Body of pancreas (tissue), 4 donors: ENCODE measurements at regions not wholly inside any gene's neighbourhood (a gene's known extent, or its start where the extent isn't known, plus 50 kb on each side); places are given as distances from the start of the nearest gene placed in this dataset.

ENCODE experiments used
- ATAC-seq: fragments of 150-250 bp; one replicate; pipeline ENCODE4 v1.9.1; 2016
- DNase-seq, 4 donors: peaks; one replicate each; pipeline ENCODE4 v3.0.0-alpha.2; 2019
- H3K27ac ChIP-seq, 4 donors: fragments of 200-600 bp; sonication (generic); 1 replicate in 3 of 4; 2 replicates in 1 of 4; pipeline versions ENCODE4 v1.5.1 to v1.6.1; 2016 to 2019; ENCODE audit warnings: mild to moderate bottlenecking in 1 of 4, mixed read lengths in 1 of 4, moderate library complexity in 1 of 4
- H3K27me3 ChIP-seq, 2 donors: fragments of 200-600 bp; sonication (generic); one replicate each; pipeline ENCODE4 v1.6.0; 2016; ENCODE audit warnings: mild to moderate bottlenecking in 1 of 2
- H3K36me3 ChIP-seq, 2 donors: fragments of 200-600 bp; sonication (generic); replicated peaks in 1 of 2; 2 replicates each; pipeline ENCODE4 v1.5.1; 2016; ENCODE audit warnings: low read depth in 2 of 2; ENCODE audit not compliant: insufficient read depth in 1 of 2
- H3K4me1 ChIP-seq: fragments of 200-600 bp; sonication (generic); one replicate; pipeline ENCODE4 v1.6.0; 2016
- H3K4me3 ChIP-seq, 2 donors: fragments of 200-600 bp; sonication (generic); 1 replicate in 1 of 2; 2 replicates in 1 of 2; pipeline ENCODE4 v1.5.1; 2016 to 2019
- H3K9me3 ChIP-seq, 3 donors: fragments of 200-600 bp; sonication (generic); 1 replicate in 2 of 3; 2 replicates in 1 of 3; pipeline ENCODE4 v1.5.1; 2016
- POLR2A ChIP-seq, 3 donors: fragments of 450-650 bp; IDR thresholded peaks; one replicate each; pipeline ENCODE4 v1.6.1; 2016; ENCODE audit warnings: antibody characterized with exemption in 3 of 3, mild to moderate bottlenecking in 2 of 3
- WGBS, 2 donors: methylation state at CpG; one replicate each; pipeline ENCODE4 v1.1.5; 2017; 5-methylcytosine and 5-hydroxymethylcytosine counted together
- intact Hi-C: fragments of 100-400 bp; cut with DNase I; formaldehyde crosslinking; loops from one replicate; pipeline ENCODE4 v1.15.1; 2023
- TF ChIP-seq, protein P1 (sequence below), 7 experiments: fragments of 450-650 bp in 4 of 7; fragments of 200-600 bp in 3 of 7; sonication (generic) in 3 of 7; IDR thresholded peaks; one replicate each; pipeline ENCODE4 v1.5.1; 2016 to 2019; ENCODE audit warnings: antibody characterized with exemption in 7 of 7

DNA sequence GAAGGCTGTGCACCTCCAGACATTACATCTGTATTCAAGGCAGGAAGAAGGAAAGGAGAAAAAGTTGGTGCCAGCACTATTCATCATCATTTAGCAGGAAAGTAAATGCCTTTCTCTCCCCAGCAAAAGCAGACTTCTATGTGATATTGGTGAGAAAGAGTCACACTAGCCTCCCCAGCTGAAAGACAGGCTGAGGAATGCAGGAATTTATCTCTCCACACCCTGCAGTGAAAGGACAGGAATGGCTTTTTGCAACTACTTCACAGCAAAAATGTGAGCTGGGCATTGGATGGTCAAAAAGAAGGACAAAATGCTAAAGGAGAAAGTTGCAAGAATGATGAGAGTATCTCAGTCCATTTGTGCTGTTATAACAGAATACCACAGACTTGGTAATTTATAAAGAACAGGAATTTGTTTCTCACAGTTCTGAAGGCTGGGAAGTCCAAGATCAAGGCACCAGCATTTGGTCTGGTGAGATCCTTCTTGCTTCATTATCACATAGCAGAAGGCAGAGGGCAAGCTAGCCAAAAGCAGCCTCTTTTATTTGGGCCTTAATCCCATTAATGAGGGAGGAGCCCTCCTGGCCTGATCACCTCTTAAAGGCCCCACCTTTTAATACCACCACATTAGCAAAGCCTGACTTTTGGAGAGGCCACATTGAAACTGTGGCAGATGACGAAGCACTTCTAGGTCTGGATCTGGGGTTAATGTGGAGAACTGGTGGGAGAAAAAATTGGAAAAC lies 388.1 kb upstream of the SLC14A2 start:
- Histone ChIP-seq H3K4me3 (no peak overlapping the region), H3K4me1 (no peaks in the 10 kb centered on the region), H3K27me3 (no peaks in the 10 kb centered on the region), H3K9me3 (no peaks in the 10 kb centered on the region), H3K36me3 (no peaks in the 10 kb centered on the region), H3K27ac (no peak overlapping the region)
- TF ChIP-seq, protein P1, sequence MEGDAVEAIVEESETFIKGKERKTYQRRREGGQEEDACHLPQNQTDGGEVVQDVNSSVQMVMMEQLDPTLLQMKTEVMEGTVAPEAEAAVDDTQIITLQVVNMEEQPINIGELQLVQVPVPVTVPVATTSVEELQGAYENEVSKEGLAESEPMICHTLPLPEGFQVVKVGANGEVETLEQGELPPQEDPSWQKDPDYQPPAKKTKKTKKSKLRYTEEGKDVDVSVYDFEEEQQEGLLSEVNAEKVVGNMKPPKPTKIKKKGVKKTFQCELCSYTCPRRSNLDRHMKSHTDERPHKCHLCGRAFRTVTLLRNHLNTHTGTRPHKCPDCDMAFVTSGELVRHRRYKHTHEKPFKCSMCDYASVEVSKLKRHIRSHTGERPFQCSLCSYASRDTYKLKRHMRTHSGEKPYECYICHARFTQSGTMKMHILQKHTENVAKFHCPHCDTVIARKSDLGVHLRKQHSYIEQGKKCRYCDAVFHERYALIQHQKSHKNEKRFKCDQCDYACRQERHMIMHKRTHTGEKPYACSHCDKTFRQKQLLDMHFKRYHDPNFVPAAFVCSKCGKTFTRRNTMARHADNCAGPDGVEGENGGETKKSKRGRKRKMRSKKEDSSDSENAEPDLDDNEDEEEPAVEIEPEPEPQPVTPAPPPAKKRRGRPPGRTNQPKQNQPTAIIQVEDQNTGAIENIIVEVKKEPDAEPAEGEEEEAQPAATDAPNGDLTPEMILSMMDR (IDR thresholded peaks at IDR 0.05): no peak
- TF ChIP-seq POLR2A (IDR thresholded peaks at IDR 0.05): no peak
- intact Hi-C loops: no loop called here
- ATAC-seq (no peak), DNase-seq (no peak)
- 83 to 100% methylated on average over 1 of the region's 1 CpG for WGBS, 2 donors

DNA sequence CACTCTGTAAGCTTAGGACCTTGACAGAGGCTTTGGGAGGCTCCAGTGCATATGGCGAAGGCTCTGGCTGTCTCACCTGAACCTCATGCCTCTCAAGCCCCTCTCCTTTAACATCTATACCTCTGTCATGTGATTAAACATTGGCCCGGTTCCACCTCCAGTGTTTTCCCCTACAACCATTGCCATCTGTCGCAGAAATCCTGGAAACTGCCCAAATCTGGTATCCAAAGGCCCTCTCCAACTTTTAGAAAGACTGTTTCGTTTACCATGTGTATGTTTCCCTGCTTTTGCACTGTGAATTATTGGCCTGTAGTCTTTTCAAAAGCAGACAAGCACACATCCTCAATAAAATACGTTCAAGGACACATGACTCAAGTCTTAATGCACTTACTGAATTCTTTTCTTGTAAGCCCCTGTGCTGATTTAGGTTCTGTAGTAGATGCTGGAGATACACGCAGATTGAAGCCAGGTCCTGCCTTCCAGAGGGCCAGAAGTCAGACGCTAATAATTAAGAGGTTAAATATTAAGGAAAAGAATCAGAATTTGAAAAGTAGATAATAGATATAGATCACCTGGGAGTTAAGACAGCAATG lies 386.4 kb upstream of the SLC14A2 start:
- H3K27me3 ChIP-seq: no peaks in the 10 kb centered on the region
- DNase-seq: no peak
- ATAC-seq: no peak

DNA sequence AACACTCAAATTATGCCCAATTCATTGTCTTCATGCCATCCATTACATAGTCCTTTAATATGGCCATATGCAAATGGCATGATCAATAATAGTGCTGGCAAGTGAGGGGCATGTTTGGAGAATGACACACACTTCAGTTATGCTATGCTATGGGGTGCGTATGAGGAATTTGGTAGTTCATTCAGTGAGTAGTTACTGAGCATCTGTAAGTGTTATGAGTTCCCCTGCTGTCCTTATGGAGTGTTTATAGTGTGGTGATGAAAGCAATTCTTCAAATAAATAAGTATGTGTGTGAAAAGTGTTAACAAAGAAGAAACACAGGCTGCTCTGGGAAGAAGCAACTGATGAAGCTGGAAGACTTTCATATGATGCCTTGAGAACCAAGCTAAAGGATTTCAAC lies 383.7 kb upstream of the SLC14A2 start:
- Histone ChIP-seq H3K36me3 (no peaks in the 10 kb centered on the region), H3K4me1 (no peaks in the 10 kb centered on the region), H3K4me3 (no peak overlapping the region), H3K9me3 (no peaks in the 10 kb centered on the region), H3K27me3 (no peaks in the 10 kb centered on the region), H3K27ac (no peak overlapping the region)
- TF ChIP-seq POLR2A (IDR thresholded peaks at IDR 0.05): no peak
- TF ChIP-seq, protein P1 (IDR thresholded peaks at IDR 0.05): no peak
- DNase-seq (no peak), ATAC-seq (no peak)
- 82 to 91% methylated on average over 1 of the region's 1 CpG for WGBS, 2 donors
- intact Hi-C loops: no loop called here

More for the DNA sequence above, 386.4 kb upstream of the SLC14A2 start:
- Histone ChIP-seq H3K9me3 (no peaks in the 10 kb centered on the region), H3K36me3 (no peaks in the 10 kb centered on the region), H3K4me3 (no peak overlapping the region), H3K4me1 (no peaks in the 10 kb centered on the region), H3K27ac (no peak overlapping the region)
- intact Hi-C loops: no loop called here
- 80 to 82% methylated on average over 7 of the region's 7 CpGs for WGBS, 2 donors
- TF ChIP-seq, protein P1 (IDR thresholded peaks at IDR 0.05): no peak
- no peak for TF ChIP-seq POLR2A (IDR thresholded peaks at IDR 0.05)

DNA sequence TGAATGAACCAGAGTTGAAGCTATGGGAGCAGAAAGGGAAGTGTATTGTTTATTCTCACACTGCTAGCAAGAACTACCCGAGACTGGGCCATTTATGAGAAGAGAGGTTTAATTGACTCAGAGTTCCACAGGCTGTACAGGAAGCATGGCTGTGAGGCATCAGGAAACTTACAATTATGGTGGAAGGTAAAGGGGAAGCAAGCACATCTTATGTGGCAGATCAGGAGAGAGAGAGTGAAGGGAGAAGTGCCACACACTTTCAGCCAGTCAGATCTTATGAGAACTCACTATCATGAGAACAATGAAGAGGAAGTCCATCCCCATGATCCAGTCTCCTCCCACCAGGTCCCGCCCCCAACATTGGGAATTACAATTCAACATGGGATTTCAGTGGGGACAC lies 383.2 kb upstream of the SLC14A2 start:
- Histone ChIP-seq H3K36me3 (no peaks in the 10 kb centered on the region), H3K27me3 (no peaks in the 10 kb centered on the region), H3K27ac (no peak overlapping the region), H3K4me1 (no peaks in the 10 kb centered on the region), H3K9me3 (no peaks in the 10 kb centered on the region), H3K4me3 (no peak overlapping the region)
- ATAC-seq (no peak), DNase-seq (no peak)
- intact Hi-C loops: no loop called here
- no peak for TF ChIP-seq POLR2A (IDR thresholded peaks at IDR 0.05)
- TF ChIP-seq, protein P1 (IDR thresholded peaks at IDR 0.05): no peak
- WGBS, 2 donors: 74 to 82% methylated on average over 2 of the region's 2 CpGs

DNA sequence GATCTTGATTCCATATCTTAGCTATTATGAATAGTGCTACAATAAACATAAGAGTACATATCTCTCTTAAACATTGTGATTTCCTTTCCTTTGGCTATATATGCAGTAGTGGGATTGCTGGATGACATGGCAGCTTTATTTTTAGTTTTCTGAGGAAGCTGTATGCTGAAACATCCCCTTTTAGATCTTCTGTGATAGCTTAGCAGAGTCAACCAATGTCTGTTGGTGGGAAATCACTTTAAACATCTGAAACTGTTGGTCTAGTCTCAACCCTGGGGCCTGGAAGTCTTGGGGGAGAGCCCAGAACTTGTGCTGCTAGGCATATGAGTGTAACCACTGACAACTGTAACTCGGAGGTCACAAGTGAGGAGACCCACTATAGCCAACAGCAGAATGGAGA lies 378.6 kb upstream of the SLC14A2 start:
- Histone ChIP-seq H3K4me3 (no peak overlapping the region), H3K36me3 (no peaks in the 10 kb centered on the region), H3K4me1 (no peaks in the 10 kb centered on the region), H3K27me3 (no peaks in the 10 kb centered on the region), H3K9me3 (no peaks in the 10 kb centered on the region), H3K27ac (no peak overlapping the region)
- intact Hi-C loops: no loop called here
- WGBS, 2 donors: 50 to 68% methylated on average over 1 of the region's 1 CpG
- no peak for ATAC-seq
- no peak for DNase-seq
- TF ChIP-seq, protein P1 (IDR thresholded peaks at IDR 0.05): no peak
- TF ChIP-seq POLR2A (IDR thresholded peaks at IDR 0.05): no peak
